ENCODE measurements at regions not wholly inside any gene's neighbourhood (a gene's known extent, or its start where the extent isn't known, plus 50 kb on each side); places are given as distances from the start of the nearest gene placed in this dataset.

DNA sequence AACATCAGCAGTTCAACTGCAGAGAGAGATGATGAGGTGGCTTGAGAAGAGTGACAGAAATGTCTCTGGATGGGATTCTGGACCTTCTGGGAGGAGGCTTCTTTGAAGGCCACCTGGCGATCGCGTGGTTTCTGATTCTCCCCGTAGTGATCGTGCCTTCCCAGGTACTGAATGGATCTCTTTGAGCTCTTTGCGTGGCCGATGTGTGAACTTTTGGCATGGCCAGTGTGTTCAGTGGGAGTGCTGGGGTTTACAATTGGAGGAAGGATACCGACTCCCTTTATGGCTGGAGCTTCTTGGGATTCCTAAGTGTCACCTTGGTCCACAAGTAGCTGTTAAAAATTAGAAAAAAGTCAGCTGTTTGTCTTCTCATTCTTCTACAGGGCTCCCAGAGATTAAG is 374.7 kb downstream of the C12orf75 start:
- TF ChIP-seq EZH2 (IDR thresholded peaks at IDR 0.05; ENCODE audit: borderline replicate concordance, low read length), result no peak
- TF ChIP-seq, protein P1, sequence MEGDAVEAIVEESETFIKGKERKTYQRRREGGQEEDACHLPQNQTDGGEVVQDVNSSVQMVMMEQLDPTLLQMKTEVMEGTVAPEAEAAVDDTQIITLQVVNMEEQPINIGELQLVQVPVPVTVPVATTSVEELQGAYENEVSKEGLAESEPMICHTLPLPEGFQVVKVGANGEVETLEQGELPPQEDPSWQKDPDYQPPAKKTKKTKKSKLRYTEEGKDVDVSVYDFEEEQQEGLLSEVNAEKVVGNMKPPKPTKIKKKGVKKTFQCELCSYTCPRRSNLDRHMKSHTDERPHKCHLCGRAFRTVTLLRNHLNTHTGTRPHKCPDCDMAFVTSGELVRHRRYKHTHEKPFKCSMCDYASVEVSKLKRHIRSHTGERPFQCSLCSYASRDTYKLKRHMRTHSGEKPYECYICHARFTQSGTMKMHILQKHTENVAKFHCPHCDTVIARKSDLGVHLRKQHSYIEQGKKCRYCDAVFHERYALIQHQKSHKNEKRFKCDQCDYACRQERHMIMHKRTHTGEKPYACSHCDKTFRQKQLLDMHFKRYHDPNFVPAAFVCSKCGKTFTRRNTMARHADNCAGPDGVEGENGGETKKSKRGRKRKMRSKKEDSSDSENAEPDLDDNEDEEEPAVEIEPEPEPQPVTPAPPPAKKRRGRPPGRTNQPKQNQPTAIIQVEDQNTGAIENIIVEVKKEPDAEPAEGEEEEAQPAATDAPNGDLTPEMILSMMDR (IDR thresholded peaks at IDR 0.05; ENCODE audit: low read length), result no peak

All from OCI-LY1 (cell line).